Smooth muscle cell (in vitro differentiated cells): ENCODE measurements at regions not wholly inside any gene's neighbourhood (a gene's known extent, or its start where the extent isn't known, plus 50 kb on each side); places are given as distances from the start of the nearest gene placed in this dataset.

Experiments
- DNase-seq: peaks from one replicate; lab custom pipeline; 2025; ENCODE audit not compliant: unreplicated experiment; lab: John Stamatoyannopoulos, UW
- H2AFZ ChIP-seq: fragments of 200-600 bp; sonication (generic); 2 replicates; pipeline ENCODE4 v1.6.0; 2016; ENCODE audit warnings: antibody characterized with exemption, low read depth, mild to moderate bottlenecking
- H3F3A ChIP-seq: fragments of 200-600 bp; sonication (generic); 2 replicates; pipeline ENCODE4 v1.6.0; 2017; ENCODE audit warnings: antibody characterized with exemption, low read depth
- H3K27ac ChIP-seq: fragments of 200-600 bp; sonication (generic); 2 replicates; pipeline ENCODE4 v1.5.1; 2016; ENCODE audit warnings: low read depth, mild to moderate bottlenecking
- H3K27me3 ChIP-seq: fragments of 200-600 bp; sonication (generic); 2 replicates; pipeline ENCODE4 v1.6.1; 2016; ENCODE audit warnings: low read depth, mild to moderate bottlenecking
- H3K36me3 ChIP-seq: fragments of 200-600 bp; sonication (generic); 2 replicates; pipeline ENCODE4 v1.5.1; 2016; ENCODE audit warnings: low read depth
- H3K4me1 ChIP-seq: fragments of 200-600 bp; sonication (generic); 2 replicates; pipeline ENCODE4 v1.5.1; 2016; ENCODE audit warnings: low read depth
- H3K4me2 ChIP-seq: fragments of 200-600 bp; sonication (generic); 2 replicates; pipeline ENCODE4 v1.6.0; 2016; ENCODE audit warnings: mild to moderate bottlenecking
- H3K4me3 ChIP-seq: fragments of 200-600 bp; sonication (generic); 2 replicates; pipeline ENCODE4 v1.5.1; 2016; ENCODE audit warnings: mild to moderate bottlenecking
- H3K79me2 ChIP-seq: fragments of 200-600 bp; sonication (generic); 2 replicates; pipeline ENCODE4 v1.6.0; 2016; ENCODE audit warnings: low read depth, mild to moderate bottlenecking
- H3K9ac ChIP-seq: fragments of 200-600 bp; sonication (generic); 2 replicates; pipeline ENCODE4 v1.6.0; 2016; ENCODE audit warnings: low read depth
- H3K9me3 ChIP-seq: fragments of 200-600 bp; sonication (generic); replicated peaks from 2 replicates; pipeline ENCODE4 v1.5.1; 2016; ENCODE audit warnings: low read depth
- H4K20me1 ChIP-seq: fragments of 200-600 bp; sonication (generic); 2 replicates; pipeline ENCODE4 v1.6.0; 2016; ENCODE audit warnings: low read depth
- WGBS: methylation state at CpG from one replicate; pipeline ENCODE4 v1.1.7; 2016; ENCODE audit warnings: low lambda C conversion rate; 5-methylcytosine and 5-hydroxymethylcytosine counted together
- TF ChIP-seq, protein P1 (sequence below): fragments of 200-600 bp; sonication (generic); IDR thresholded peaks from 2 replicates; pipeline ENCODE4 v1.5.1; 2017; ENCODE audit warnings: borderline replicate concordance, mild to moderate bottlenecking, antibody characterized with exemption; ENCODE audit not compliant: insufficient read depth, poor library complexity, severe bottlenecking

DNA sequence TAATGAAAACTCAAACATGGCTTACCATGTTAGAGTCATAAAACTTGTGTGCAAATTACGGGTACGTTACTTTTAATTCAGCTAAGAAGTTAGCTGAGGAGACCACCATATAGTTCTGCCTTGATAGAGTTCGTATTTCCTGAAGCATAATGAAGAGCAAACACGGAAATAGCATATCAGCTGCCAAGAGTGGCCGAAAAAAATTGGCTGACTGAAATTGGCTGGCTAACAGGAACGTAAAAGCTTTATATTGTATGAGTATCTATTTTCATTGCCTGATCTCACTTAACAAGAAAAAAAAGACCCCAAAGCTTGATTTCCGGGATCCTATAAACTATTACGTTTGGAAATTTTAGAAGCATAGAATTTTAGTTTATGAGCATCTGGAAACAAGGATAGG, 1222.9 kb downstream of the ZPLD1 start:
- H3K27me3 ChIP-seq, result no peaks in the 10 kb centered on the region
- H3K36me3 ChIP-seq, result no peaks in the 10 kb centered on the region
- H3K4me2 ChIP-seq, result no peak overlapping the region
- H3K27ac ChIP-seq, result no peak overlapping the region
- no peaks in the 10 kb centered on the region for H3K9me3 ChIP-seq
- H2AFZ ChIP-seq, result no peak overlapping the region
- 94% methylated on average over 8 of the region's 8 CpGs for WGBS
- H4K20me1 ChIP-seq, result no peaks in the 10 kb centered on the region
- peaks cover 8% of the 10 kb centered on the region for H3K4me1 ChIP-seq
- H3K79me2 ChIP-seq, result no peaks in the 10 kb centered on the region
- TF ChIP-seq, protein P1, sequence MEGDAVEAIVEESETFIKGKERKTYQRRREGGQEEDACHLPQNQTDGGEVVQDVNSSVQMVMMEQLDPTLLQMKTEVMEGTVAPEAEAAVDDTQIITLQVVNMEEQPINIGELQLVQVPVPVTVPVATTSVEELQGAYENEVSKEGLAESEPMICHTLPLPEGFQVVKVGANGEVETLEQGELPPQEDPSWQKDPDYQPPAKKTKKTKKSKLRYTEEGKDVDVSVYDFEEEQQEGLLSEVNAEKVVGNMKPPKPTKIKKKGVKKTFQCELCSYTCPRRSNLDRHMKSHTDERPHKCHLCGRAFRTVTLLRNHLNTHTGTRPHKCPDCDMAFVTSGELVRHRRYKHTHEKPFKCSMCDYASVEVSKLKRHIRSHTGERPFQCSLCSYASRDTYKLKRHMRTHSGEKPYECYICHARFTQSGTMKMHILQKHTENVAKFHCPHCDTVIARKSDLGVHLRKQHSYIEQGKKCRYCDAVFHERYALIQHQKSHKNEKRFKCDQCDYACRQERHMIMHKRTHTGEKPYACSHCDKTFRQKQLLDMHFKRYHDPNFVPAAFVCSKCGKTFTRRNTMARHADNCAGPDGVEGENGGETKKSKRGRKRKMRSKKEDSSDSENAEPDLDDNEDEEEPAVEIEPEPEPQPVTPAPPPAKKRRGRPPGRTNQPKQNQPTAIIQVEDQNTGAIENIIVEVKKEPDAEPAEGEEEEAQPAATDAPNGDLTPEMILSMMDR, result no peak
- no peak overlapping the region for H3K9ac ChIP-seq
- DNase-seq, result no peak
- no peaks in the 10 kb centered on the region for H3F3A ChIP-seq
- no peak overlapping the region for H3K4me3 ChIP-seq

DNA sequence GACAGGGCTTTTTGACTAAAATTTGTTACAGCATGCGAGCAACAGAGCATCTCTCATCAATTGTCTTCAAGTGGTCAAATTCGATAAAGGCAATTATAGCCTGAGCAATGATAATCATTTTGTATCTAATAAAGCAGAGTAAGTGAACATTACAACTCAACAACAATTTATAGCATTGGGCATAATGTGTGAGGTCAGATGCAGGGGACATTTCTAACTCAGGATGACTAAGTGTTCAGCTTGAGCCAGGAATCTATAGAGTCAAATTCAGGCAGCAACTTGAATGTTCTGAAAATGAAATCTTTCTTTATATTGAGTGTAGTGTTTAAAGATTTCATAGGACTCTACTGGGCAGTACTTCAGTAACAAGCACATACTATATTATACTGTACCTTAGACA, 1226.0 kb downstream of the ZPLD1 start:
- Histone ChIP-seq H4K20me1 (no peaks in the 10 kb centered on the region), H3K4me1 (peaks cover 7% of the 10 kb centered on the region), H2AFZ (no peak overlapping the region), H3K4me2 (no peak overlapping the region), H3F3A (no peaks in the 10 kb centered on the region), H3K79me2 (no peaks in the 10 kb centered on the region), H3K36me3 (no peaks in the 10 kb centered on the region), H3K4me3 (no peak overlapping the region), H3K9me3 (no peaks in the 10 kb centered on the region), H3K27ac (no peak overlapping the region), H3K9ac (no peak overlapping the region), H3K27me3 (no peaks in the 10 kb centered on the region)
- TF ChIP-seq, protein P1, result no peak
- no peak for DNase-seq
- WGBS, result 84% methylated on average over 2 of the region's 2 CpGs

DNA sequence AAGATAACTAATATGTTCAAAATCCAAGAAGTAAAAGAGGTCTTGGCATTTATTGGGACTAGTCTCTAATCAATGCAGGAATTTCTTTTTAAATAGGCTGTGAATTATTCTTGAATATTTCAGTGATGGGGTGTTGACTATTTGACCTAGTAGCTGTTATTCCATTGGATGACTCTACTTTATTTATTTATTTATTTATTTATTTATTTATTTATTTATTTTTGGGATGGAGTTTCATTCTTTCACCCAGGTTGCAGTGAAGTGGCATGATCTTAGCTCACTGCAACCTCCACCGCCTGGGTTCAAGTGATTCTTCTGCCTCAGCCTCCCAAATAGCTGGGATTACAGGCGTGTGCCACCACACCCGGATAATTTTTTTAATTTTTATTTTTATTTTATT, 1227.8 kb downstream of the ZPLD1 start:
- H2AFZ ChIP-seq, result no peak overlapping the region
- H3K9ac ChIP-seq, result no peak overlapping the region
- DNase-seq, result no peak
- no peaks in the 10 kb centered on the region for H3K79me2 ChIP-seq
- H3F3A ChIP-seq, result no peaks in the 10 kb centered on the region
- no peak overlapping the region for H3K4me2 ChIP-seq
- H3K4me3 ChIP-seq, result no peak overlapping the region
- H3K27ac ChIP-seq, result no peak overlapping the region
- H4K20me1 ChIP-seq, result no peaks in the 10 kb centered on the region
- WGBS, result 97% methylated on average over 3 of the region's 3 CpGs
- TF ChIP-seq, protein P1, result no peak
- H3K27me3 ChIP-seq, result no peaks in the 10 kb centered on the region
- no peaks in the 10 kb centered on the region for H3K9me3 ChIP-seq
- no peaks in the 10 kb centered on the region for H3K36me3 ChIP-seq
- no peaks in the 10 kb centered on the region for H3K4me1 ChIP-seq

DNA sequence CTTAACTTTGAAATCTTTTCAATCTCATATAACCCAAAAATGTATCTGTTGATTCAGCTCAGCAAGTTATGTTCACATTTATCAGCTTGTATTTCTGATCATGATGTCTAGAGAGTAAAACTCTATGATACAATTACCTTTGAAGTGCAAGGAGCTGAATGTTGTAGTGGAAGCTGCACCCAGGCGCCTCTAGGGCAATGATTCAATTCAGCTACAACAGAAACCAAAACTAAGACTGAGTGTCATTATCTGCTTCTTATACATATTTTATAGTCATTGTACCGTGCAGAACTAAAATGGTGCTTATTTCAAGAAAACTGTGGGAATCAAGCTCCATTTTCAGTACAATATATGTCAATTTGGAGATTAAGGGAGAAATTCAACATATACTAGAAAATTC, 1237.5 kb downstream of the ZPLD1 start:
- TF ChIP-seq, protein P1, result no peak
- Histone ChIP-seq H4K20me1 (no peaks in the 10 kb centered on the region), H3K4me3 (no peak overlapping the region), H3K4me1 (no peaks in the 10 kb centered on the region), H3K27me3 (no peaks in the 10 kb centered on the region), H3K36me3 (no peaks in the 10 kb centered on the region), H2AFZ (no peak overlapping the region), H3K4me2 (no peak overlapping the region), H3K9ac (no peak overlapping the region), H3F3A (no peaks in the 10 kb centered on the region), H3K79me2 (no peaks in the 10 kb centered on the region), H3K27ac (no peak overlapping the region), H3K9me3 (no peaks in the 10 kb centered on the region)
- DNase-seq, result no peak
- 83% methylated on average over 2 of the region's 2 CpGs for WGBS
